BLaER1 (cell line): ENCODE measurements at regions not wholly inside any gene's neighbourhood (a gene's known extent, or its start where the extent isn't known, plus 50 kb on each side); places are given as distances from the start of the nearest gene placed in this dataset.

Experiments
- H3K27ac ChIP-seq: shearing (Covaris generic); formaldehyde crosslinking; 2 replicates; pipeline ENCODE4 v1.8.1; 2022
- H3K27me3 ChIP-seq: shearing (Covaris generic); formaldehyde crosslinking; 2 replicates; pipeline ENCODE4 v1.8.1; 2022
- H3K36me3 ChIP-seq: shearing (Covaris generic); formaldehyde crosslinking; 2 replicates; pipeline ENCODE4 v1.8.1; 2022
- H3K4me1 ChIP-seq: shearing (Covaris generic); formaldehyde crosslinking; 2 replicates; pipeline ENCODE4 v1.8.1; 2022
- H3K4me2 ChIP-seq: shearing (Covaris generic); formaldehyde crosslinking; 2 replicates; pipeline ENCODE4 v1.8.1; 2022
- H3K4me3 ChIP-seq: shearing (Covaris generic); formaldehyde crosslinking; 2 replicates; pipeline ENCODE4 v1.8.1; 2022
- H3K9ac ChIP-seq: shearing (Covaris generic); formaldehyde crosslinking; 2 replicates; pipeline ENCODE4 v1.8.1; 2022
- H3K9me3 ChIP-seq: shearing (Covaris generic); formaldehyde crosslinking; 2 replicates; pipeline ENCODE4 v1.8.1; 2022
- H4K20me1 ChIP-seq: shearing (Covaris generic); formaldehyde crosslinking; 2 replicates; pipeline ENCODE4 v1.8.1; 2022
- Cebpa-rat ChIP-seq: shearing (Covaris generic); IDR thresholded peaks from 2 replicates; pipeline ENCODE4 v1.8.1; 2022

- H3K4me1 ChIP-seq = no peaks in the 10 kb centered on the region
- no peak for TF ChIP-seq Cebpa-rat
- H4K20me1 ChIP-seq = no peaks in the 10 kb centered on the region
- no peaks in the 10 kb centered on the region for H3K36me3 ChIP-seq
- no peak overlapping the region for H3K4me2 ChIP-seq
- H3K9ac ChIP-seq = no peak overlapping the region
- H3K4me3 ChIP-seq = no peak overlapping the region
- peaks cover 20% of the 10 kb centered on the region for H3K9me3 ChIP-seq
- no peak overlapping the region for H3K27ac ChIP-seq
- no peaks in the 10 kb centered on the region for H3K27me3 ChIP-seq
These were observed 251.4 kb downstream of the DTHD1 start for GRCh38 chr4:36532670-36533379.

GRCh38 chr4:36533944-36534343 lies 252.5 kb downstream of the DTHD1 start:
- Histone ChIP-seq H3K36me3 (no peaks in the 10 kb centered on the region), H3K9me3 (peaks cover 8% of the 10 kb centered on the region), H3K27me3 (no peaks in the 10 kb centered on the region), H3K4me3 (no peak overlapping the region), H4K20me1 (no peaks in the 10 kb centered on the region), H3K4me1 (no peaks in the 10 kb centered on the region), H3K9ac (no peak overlapping the region), H3K27ac (no peak overlapping the region), H3K4me2 (no peak overlapping the region)
- TF ChIP-seq Cebpa-rat = no peak

- Histone ChIP-seq H3K4me1 (no peaks in the 10 kb centered on the region), H3K27me3 (no peaks in the 10 kb centered on the region), H3K9ac (no peak overlapping the region), H3K4me2 (no peak overlapping the region), H4K20me1 (no peaks in the 10 kb centered on the region), H3K36me3 (no peaks in the 10 kb centered on the region), H3K27ac (no peak overlapping the region), H3K9me3 (no peaks in the 10 kb centered on the region), H3K4me3 (no peak overlapping the region)
- no peak for TF ChIP-seq Cebpa-rat
These were observed 266.0 kb downstream of the DTHD1 start for GRCh38 chr4:36547383-36547782.

- Histone ChIP-seq H3K9ac (no peak overlapping the region), H3K4me1 (no peaks in the 10 kb centered on the region), H3K36me3 (no peaks in the 10 kb centered on the region), H3K27me3 (no peaks in the 10 kb centered on the region), H3K27ac (no peak overlapping the region), H4K20me1 (no peaks in the 10 kb centered on the region), H3K9me3 (no peaks in the 10 kb centered on the region), H3K4me3 (no peak overlapping the region), H3K4me2 (no peak overlapping the region)
- TF ChIP-seq Cebpa-rat = no peak
These were observed 267.8 kb downstream of the DTHD1 start for GRCh38 chr4:36549252-36549651.

GRCh38 chr4:36549992-36550391 lies 268.6 kb downstream of the DTHD1 start:
- H3K36me3 ChIP-seq = no peaks in the 10 kb centered on the region
- H3K4me1 ChIP-seq = no peaks in the 10 kb centered on the region
- H3K9ac ChIP-seq = no peak overlapping the region
- no peaks in the 10 kb centered on the region for H3K27me3 ChIP-seq
- no peaks in the 10 kb centered on the region for H4K20me1 ChIP-seq
- no peak overlapping the region for H3K4me3 ChIP-seq
- no peak for TF ChIP-seq Cebpa-rat
- no peaks in the 10 kb centered on the region for H3K9me3 ChIP-seq
- H3K4me2 ChIP-seq = no peak overlapping the region
- no peak overlapping the region for H3K27ac ChIP-seq

- Histone ChIP-seq H3K27me3 (no peaks in the 10 kb centered on the region), H3K4me2 (no peak overlapping the region), H3K4me1 (no peaks in the 10 kb centered on the region), H3K9me3 (no peaks in the 10 kb centered on the region), H3K27ac (no peak overlapping the region), H3K9ac (no peak overlapping the region), H3K36me3 (no peaks in the 10 kb centered on the region), H4K20me1 (no peaks in the 10 kb centered on the region), H3K4me3 (no peak overlapping the region)
- no peak for TF ChIP-seq Cebpa-rat
These were observed 270.3 kb downstream of the DTHD1 start for GRCh38 chr4:36551697-36552214.

GRCh38 chr4:36553029-36553428 lies 271.6 kb downstream of the DTHD1 start:
- H3K9ac ChIP-seq = no peak overlapping the region
- H4K20me1 ChIP-seq = no peaks in the 10 kb centered on the region
- H3K27ac ChIP-seq = no peak overlapping the region
- H3K27me3 ChIP-seq = no peaks in the 10 kb centered on the region
- no peaks in the 10 kb centered on the region for H3K36me3 ChIP-seq
- no peak overlapping the region for H3K4me3 ChIP-seq
- H3K4me1 ChIP-seq = no peaks in the 10 kb centered on the region
- no peak for TF ChIP-seq Cebpa-rat
- no peaks in the 10 kb centered on the region for H3K9me3 ChIP-seq
- no peak overlapping the region for H3K4me2 ChIP-seq

GRCh38 chr4:36553453-36553852 lies 272.0 kb downstream of the DTHD1 start:
- Histone ChIP-seq H3K4me1 (no peaks in the 10 kb centered on the region), H3K27me3 (no peaks in the 10 kb centered on the region), H3K9ac (no peak overlapping the region), H3K4me2 (no peak overlapping the region), H4K20me1 (no peaks in the 10 kb centered on the region), H3K4me3 (no peak overlapping the region), H3K27ac (no peak overlapping the region), H3K36me3 (no peaks in the 10 kb centered on the region), H3K9me3 (no peaks in the 10 kb centered on the region)
- no peak for TF ChIP-seq Cebpa-rat

- Histone ChIP-seq H3K9me3 (no peaks in the 10 kb centered on the region), H3K4me3 (no peak overlapping the region), H3K27ac (no peak overlapping the region), H3K36me3 (no peaks in the 10 kb centered on the region), H3K9ac (no peak overlapping the region), H3K27me3 (no peaks in the 10 kb centered on the region), H3K4me2 (no peak overlapping the region), H3K4me1 (no peaks in the 10 kb centered on the region), H4K20me1 (no peaks in the 10 kb centered on the region)
- no peak for TF ChIP-seq Cebpa-rat
These were observed 275.6 kb downstream of the DTHD1 start for GRCh38 chr4:36556984-36557383.

GRCh38 chr4:36568575-36568974 lies 287.2 kb downstream of the DTHD1 start:
- no peaks in the 10 kb centered on the region for H4K20me1 ChIP-seq
- no peaks in the 10 kb centered on the region for H3K27me3 ChIP-seq
- H3K27ac ChIP-seq = no peak overlapping the region
- no peak for TF ChIP-seq Cebpa-rat
- 0 out of 2 replicates have a peak, but pooled peaks cover 4% of the 10 kb centered on the region for H3K9me3 ChIP-seq
- H3K4me1 ChIP-seq = no peaks in the 10 kb centered on the region
- no peak overlapping the region for H3K9ac ChIP-seq
- no peak overlapping the region for H3K4me3 ChIP-seq
- H3K4me2 ChIP-seq = no peak overlapping the region
- H3K36me3 ChIP-seq = no peaks in the 10 kb centered on the region
